Frontal cortex (tissue), 3 donors: ENCODE measurements at regions not wholly inside any gene's neighbourhood (a gene's known extent, or its start where the extent isn't known, plus 50 kb on each side); places are given as distances from the start of the nearest gene placed in this dataset.
"Not testable (repeated sequence)": the region's sequence is repeated elsewhere in the genome, so short reads cannot be mapped to it uniquely, and the experiment has no call there.

Experiments used
- DNase-seq, 2 donors: peaks; one replicate each; pipeline ENCODE4 v3.0.0; 2012; ENCODE audit warnings: low spot score in 2 of 2
- FAIRE-seq: peaks from 2 replicates; lab custom pipeline; 2012; peaks lifted over from hg19 to GRCh38; lab: Jason Lieb, UNC
- donor health status: control.
- donor health status: control.
- donor health status: control.

DNA sequence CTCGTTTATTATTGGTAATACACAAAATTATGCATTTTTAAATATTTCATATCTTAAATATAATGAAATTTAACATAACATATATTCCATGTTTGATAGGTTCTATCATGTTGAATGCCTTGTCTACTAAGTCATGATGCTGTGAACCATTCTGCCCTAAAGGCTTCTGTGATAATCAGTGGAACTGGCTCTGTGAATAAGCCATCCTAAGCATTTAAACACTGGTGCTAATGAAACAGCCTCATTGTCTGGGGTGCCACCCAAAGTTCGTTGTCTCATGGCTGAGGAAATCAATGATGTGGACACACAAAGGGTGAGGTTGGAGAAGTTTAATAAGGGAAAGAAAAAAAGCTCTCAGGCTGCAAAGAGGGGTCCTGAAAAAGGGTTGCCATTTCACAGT is 264.7 kb upstream of the ZRANB2 start:
- DNase-seq = no peak
- FAIRE-seq = no peak

DNA sequence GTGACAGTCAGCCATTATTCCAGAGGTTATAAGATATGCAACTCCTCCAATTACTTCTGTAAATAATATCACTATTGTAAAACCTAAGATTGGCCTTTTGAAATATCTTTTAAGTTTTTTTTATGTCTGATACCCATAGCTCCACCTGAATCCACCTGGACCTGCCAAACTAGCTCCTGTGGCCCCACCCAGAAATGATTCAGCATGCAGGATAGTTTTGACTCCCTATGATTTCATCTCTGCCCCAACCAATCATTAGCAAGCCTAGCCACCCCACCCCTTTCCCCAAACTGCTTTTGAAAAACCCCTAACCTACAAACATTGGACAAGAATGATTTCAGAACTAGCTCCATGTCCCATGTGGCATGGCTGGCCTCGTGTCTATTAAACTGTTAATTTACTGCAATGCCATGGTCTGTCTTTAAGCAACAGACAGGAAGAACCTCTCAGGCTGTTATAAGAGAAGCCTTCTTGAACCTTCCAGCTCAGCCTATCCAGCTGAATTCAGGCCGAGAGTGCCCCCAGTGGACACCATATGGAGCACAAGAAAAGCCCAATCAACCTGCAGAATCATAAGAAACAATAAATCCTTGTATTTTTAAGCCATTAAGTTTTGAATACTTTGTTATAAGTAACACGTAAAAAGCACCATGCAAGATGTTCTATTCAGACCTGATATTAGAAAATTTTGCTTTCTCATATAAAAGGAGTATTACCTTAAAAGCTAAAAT is 263.0 kb upstream of the ZRANB2 start:
- DNase-seq (no peak), FAIRE-seq (no peak)

DNA sequence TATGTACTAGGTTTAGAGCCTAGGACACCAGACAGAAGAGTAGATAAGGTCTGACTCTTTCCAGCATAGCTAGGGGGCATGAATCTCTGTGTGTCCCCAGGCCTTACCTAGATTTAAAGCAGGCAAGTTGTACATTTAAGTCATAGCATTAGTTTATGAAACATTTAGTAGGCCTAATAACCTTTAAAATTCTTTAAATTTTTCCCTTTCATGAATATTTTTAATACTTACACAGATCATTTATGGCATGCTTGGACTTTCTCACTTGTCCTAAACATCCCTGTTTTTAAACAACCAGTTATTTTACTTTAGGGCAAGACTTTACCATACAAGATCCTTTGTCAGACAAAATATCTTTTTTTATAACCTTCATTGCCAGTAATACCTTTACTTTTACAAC is 258.4 kb upstream of the ZRANB2 start:
- FAIRE-seq = no peak
- DNase-seq = no peak

DNA sequence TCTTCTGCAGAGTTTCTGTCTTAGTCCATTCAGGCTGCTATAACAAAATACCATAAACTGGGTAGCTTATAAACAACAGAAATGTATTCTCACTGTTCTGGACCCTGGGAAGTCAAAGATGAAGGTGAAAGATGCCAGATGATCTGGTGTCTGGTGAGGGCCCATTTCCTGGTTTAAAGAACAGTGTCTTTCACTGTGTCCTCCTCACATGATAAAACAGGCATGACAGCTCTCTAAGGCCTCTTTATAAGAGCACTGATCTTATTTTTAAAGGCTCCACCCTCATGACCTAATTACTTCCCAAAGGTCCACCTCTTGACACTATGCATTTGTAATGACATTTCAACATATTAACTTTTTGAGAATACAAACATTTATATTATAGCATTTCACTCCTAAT is 250.2 kb upstream of the ZRANB2 start:
- DNase-seq (no peak), FAIRE-seq (no peak)

DNA sequence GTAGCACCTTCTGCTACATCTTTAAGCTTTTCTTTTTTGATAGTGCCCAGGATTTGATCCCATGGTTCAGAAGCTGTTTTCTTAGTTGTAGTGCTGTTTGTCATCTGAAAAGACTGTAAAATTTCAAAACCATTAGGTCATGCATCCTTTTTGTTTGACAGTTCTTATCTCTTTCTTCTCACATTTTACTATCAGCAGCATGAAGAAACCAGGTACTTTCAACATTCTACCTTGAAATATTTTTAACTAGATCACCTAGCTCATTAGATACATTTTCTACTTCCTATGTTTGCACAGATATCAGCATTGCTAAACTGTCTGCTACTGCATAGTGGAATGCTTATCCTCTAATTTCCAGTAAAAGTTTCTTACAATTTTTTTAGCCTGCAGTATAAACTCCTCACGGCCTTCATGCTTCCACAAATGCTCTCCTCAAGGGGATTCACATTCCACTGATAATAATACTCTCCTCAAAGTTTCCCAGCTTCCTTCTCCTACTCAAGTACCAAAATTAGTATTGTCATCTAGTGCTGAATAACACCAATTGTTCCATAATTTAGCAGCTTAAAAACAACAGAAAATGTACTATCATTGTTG is 243.9 kb upstream of the ZRANB2 start:
- DNase-seq (no peak), FAIRE-seq (no peak)

DNA sequence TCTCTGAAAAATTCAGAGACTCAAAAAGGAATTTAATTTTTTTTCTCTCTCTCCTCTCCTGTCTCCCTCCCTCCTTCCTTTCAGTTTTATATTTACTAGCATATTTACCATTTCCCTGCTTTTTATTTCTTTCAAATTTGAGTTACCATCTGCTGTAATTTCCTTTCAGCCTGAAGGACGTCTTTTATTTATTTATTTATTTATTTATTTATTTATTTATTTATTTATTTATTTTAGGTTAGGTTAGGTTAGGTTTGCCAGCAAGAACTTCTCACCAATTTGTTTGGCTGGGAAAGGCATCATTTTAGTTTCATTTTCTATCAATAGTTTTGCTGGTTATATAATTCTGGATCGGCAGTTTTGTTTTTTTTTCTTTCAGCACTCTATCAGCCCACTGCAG is 231.7 kb upstream of the ZRANB2 start:
- no peak for DNase-seq
- no peak for FAIRE-seq

DNA sequence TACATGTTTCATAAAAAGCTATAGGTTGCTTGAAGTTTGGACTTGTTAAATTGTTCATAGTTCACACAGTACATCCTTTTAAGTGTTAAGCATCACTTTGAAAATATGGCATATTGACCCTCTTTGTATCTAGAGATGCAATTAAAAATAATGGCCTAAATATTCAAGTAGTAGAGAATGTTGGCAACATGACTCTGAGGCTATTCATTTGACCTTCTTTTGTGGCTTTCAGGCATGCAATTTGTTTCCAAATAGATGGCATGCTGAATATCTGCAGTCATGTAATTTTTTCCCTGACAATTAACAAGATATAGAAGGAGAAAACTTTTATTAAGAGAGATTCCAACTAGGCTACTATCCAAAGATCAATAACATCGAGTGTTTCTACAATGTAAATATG is 230.5 kb upstream of the ZRANB2 start:
- DNase-seq (no peak), FAIRE-seq (no peak)

DNA sequence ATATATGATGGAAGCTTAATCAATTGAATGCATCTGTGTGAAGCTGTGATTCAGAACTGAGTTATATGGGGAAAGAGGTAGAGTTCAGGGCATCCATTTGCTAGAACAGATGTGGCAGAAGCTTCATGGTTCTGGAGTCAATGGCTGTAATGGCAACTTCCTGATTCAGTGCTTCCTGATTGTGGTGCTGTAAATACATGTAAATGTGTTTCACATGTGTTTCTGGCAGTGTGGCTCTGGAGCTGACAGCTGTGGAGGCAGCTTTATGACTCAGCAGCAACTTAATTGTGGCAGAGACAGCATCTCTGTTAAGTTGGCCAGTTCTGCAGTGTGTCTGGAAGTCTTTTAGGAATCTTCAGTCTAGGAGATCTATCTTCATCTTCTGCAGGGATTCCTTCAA is 226.6 kb upstream of the ZRANB2 start:
- DNase-seq (no peak), FAIRE-seq (no peak)

DNA sequence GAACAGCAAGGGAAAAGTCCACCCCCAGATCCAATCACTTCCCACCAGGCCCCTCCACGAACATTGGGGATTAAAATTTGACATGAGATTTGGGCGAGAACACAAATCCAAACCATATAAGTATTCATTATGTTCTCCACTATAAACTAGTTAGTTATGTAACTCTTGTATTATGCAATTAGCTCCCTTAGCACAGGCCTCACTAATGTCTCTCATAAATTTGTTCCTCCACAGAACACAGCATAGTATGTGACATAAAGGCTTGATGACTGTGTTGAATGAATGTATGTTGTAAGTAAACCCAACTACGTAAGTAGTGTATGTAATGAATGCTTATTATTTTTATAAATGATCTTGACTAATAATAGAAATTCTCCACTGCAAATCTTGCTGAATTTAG is 223.3 kb upstream of the ZRANB2 start:
- DNase-seq (no peak), FAIRE-seq (no peak)

DNA sequence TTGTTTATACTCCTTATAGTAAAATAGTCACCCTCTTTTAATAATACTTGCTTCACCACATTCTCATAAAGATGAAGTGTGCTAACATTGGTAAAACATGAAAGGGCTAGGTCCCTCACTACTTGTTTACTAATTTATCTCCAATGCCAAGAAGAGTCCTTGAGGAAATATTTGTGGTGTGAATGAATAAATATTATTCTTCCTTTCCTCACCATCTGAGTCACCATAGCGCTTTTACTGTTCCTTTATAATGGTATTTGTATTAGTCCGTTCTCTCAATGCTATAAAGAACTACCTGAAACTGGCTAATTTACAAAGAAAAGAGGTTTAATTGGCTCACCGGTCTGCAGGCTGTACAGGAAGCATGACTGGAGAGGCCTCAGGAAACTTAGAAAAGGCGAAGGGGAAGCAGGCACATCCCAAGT is 222.8 kb upstream of the ZRANB2 start:
- no peak for FAIRE-seq

DNA sequence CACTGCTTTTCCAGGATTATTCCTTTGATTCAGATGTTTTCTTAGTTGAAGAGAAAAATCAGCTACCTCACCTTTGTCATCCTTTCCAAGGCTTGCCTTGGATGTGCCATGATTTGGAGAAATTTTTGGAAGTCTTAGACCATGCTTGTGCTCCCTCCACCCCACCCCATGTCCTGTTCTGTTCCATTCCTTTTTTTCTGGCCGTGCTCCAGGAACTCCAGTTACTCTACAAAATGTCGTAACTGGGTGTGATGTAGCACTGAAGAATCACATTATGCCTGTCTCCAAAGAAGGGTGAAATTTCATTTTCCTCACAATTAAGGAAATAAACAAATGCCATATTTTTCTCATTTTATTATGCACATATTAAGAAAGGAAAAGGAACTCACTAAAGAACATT is 217.8 kb upstream of the ZRANB2 start:
- DNase-seq (no peak), FAIRE-seq (no peak)

More for the DNA sequence above, 222.8 kb upstream of the ZRANB2 start:
- DNase-seq = no peak

DNA sequence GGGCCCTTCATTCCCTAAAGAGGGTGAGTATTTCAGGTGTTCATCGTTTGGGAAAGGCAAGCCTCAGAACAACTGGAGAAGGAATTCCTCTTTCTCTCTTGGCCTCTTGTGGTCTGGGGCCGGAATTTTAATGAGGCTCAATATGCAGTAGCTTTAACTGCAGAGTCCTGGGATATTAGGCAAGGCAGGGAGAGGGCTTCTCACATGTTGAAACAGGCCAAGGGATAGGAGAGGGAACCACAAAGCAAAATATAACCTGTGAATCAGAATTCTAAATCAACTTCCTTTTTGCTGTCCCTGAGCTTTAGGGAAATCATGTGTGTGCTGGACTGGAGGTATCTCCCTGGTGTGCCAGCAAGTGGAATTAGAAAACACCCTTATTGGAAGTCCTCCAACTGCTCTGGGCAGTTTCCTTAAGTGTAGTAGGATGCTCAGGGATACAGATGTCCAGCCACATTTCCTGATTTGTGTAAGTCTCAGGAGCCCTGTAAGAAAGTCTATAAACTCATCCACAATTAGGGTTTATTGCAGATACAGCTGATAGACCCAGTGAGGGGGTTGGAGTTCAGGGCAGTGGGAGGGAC is 215.8 kb upstream of the ZRANB2 start:
- DNase-seq = no peak
- FAIRE-seq = no peak

DNA sequence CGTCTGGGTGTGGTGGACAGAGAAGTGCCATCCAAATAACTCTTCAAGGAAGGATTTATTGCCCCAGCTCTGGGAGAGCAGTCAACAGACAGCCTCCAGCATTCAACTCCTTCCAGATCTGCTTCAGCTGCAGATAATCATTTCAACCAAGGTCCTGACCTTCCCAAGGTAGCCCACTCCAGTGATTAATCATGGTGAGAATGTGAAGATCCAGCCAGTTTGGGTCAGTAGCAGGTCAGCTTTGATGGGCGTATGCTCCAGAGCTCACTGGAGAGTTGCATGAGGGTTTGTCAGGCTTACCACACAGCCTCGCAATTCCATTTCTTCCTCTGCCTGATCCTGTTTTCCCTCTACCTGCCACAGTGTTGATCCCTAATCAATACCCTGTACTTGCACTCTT is 214.5 kb upstream of the ZRANB2 start:
- no peak for DNase-seq
- FAIRE-seq = no peak

DNA sequence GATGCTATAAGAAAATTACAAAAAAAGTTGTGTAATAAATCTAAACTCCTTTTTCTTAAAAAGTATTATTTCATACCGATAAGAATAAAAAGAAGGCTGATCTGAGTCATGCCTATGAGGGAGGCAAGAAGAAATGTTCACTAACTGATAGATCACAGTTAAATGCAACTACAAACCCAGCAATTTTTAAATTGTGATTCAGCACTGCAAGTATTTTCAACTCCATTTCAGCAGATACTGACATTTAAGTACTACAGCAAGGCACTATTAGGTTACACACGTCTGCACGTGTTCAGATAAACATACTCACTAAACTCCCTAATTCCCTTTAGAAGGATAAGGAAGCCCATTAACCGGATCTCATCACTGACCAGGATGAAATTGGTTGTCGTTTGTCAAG is 213.3 kb upstream of the ZRANB2 start:
- FAIRE-seq (no peak), DNase-seq (no peak)

DNA sequence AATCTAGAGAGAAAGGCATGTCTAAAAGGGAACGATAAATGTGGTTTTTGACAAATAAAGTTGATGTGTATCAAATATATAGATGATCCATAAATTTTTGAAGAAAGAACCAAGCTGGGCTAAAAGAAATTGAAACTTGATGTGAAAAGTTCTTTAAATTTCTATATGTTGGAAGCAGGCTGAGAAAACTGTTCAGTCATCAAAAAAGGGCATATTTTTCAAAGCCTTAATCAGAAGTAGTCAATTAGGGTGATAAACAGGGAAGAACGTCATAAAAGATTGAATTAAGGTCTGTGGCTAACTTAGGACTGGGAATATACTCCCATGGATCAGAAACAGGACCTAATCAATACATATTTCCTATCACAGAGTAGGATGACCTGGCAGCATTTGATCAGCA is 211.4 kb upstream of the ZRANB2 start:
- no peak for FAIRE-seq

DNA sequence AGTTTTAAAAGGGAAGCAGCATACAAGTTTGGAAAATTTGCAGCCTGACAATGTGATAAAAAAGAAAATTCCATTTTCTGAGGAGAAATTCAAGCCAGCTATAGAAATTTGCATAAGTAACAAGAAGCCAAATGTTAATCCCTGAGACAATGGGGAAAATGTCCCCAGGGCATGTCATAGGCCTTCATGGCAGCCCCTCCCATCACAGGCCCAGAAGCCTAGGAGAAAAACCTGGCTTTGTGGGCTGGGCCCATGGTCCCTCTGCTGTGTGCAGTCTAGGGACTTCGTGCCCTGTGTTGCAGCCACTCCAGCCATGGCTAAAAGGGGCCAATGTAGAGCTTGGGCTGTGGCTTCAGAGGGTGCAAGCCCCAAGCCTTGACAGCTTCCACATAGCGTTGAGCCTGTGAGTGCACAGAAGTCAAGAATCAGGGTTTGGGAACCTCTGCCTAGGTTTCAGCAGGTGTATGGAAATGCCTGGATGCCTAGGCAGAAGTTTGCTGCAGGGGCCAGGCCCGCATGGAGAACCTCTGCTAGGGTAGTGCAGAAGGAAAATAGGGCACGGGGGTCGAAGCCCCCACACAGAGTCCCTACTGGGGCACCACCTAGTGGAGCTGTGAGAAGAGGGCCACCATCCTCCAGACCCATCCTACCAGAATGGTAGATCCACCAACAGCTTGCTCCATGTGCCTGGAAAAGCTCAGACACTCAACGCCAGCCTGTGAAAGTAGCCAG is 209.8 kb upstream of the ZRANB2 start:
- not testable (repeated sequence) for DNase-seq, FAIRE-seq

More for the DNA sequence above, 211.4 kb upstream of the ZRANB2 start:
- no peak for DNase-seq

DNA sequence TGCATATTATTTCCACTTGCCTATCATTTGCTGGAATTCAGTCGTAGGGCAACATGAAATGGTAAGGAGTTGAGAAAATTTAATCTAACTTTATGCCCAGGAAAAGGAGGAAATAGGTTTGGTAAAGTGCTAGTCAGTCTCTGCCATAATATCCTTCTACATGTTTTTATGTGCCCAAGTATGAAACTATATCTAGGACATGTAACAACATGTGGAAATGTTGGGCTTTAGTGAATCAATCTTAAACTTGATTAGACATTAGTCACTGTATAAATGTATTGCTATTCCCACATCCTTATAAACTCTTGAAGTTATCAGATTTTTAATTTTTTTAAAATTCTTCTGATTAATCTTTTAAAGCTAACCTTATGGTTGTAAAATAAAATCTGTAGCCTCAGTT is 204.7 kb upstream of the ZRANB2 start:
- DNase-seq (no peak), FAIRE-seq (no peak)

DNA sequence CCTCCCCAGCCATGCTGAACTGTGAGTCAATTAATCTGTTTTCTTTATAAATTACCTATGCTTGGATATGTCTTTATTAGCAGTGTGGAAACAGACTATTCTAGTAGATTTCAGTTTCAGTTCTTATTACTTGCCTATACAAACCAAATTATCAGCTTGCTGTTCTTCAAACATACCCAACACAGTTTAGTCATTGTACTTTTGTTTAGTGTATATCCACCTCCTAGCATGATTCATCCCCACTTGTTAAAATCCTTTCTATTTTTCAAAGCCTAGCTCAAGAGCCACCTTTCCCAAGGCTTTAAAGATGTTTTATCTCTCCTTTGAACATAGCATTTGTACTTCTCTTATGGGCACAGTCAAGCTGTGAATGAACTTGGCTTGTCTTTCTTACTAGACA is 195.6 kb upstream of the ZRANB2 start:
- FAIRE-seq (no peak), DNase-seq (no peak)

DNA sequence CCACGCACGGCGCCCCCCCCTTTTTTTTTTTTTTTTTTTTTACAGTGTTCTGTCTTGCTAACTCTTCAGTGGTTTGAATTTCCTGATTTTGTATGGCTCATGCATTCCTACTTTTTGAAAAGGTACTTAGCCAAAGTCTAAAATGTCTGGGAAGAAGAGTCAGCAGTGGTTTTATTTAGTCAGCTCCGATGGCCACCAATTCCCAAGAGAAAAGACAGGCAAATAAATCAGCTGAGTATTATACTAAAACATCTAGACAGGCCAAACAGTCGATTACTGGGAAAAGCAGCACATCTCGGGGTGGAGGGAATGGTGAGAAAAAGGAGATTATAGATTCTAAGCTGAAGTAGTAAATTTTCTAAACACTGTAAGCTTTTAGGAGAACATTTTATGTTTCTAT is 192.5 kb upstream of the ZRANB2 start:
- no peak for FAIRE-seq
- no peak for DNase-seq

DNA sequence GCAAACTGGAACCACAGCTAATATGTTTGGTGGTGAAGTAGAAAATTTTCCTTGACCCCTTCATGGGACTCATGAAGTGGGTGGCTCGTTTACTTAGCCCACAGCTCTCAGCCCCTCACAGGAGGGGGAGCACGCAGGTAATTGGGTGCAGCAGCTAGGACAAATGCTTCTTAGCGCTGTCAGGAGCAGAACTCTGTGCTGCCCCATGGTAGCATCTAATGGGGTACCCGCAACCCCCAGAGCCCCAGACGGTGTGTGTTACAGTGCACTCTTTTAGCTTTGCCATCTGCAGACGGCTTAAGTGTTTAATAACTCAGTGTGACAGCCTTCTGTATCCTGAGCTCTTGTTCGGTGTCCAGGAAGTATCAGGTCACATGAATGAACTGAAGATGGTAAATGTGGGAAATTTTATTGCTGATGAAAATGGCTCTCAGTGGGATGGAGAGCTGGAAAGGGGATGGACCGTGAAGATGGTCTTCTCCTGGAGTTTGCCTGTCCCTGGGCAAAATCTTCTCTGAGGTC is 189.6 kb upstream of the ZRANB2 start:
- FAIRE-seq (no peak), DNase-seq (no peak)

DNA sequence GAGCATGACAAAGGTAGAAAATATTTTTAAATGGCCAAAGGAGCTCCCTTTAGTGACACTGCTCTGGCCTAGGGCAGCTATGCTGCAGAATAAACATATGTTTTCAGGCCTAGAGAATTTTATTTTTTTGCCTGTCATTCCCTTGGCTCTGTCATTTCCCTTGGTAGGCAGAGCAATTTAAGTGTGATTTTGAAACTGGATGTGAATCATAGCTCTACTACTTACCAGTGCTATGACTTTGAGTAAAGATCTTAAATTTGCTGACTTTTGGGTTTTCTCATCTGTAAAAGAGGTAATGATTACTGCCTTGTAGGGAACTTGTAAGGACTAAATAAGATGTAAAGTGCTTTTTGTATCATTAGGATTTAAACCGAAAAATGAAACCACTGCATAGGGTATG is 189.0 kb upstream of the ZRANB2 start:
- DNase-seq = no peak
- FAIRE-seq = no peak
